Erythroblast (primary cell): ENCODE measurements at regions not wholly inside any gene's neighbourhood (a gene's known extent, or its start where the extent isn't known, plus 50 kb on each side); places are given as distances from the start of the nearest gene placed in this dataset.

ENCODE experiments used
- GATA1 ChIP-seq: IDR thresholded peaks from 2 replicates; pipeline ENCODE4 v1.6.1; 2011; ENCODE audit warnings: low read depth, mild to moderate bottlenecking, control low read depth, low read length, moderate library complexity
- POLR2A ChIP-seq: IDR thresholded peaks from 2 replicates; pipeline ENCODE4 v1.6.1; 2011; ENCODE audit warnings: mild to moderate bottlenecking, low read length

DNA sequence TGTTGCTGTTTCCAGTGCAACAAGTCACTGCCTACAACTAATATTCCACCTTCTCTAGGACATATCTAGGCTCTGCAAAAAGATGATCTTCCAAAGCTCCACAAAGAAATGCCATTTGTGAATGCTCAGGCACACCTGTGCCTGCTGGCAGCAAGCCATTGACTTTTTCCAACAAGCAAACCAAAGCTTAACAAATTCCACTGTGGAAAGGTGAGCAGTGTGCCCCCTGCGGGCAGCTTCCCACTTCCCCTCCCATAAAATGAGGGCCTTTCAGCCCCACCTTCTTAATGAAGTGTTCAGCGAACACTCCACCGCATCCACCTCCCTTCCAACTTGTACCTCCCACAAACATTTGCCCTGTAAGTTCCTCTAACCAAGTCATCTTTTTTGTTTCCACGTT lies 157.5 kb upstream of the SLC24A5 start:
- TF ChIP-seq POLR2A, result no peak
- TF ChIP-seq GATA1, result no peak
